ENCODE measurements at regions not wholly inside any gene's neighbourhood (a gene's known extent, or its start where the extent isn't known, plus 50 kb on each side); places are given as distances from the start of the nearest gene placed in this dataset.

- TF ChIP-seq ZBTB40 (IDR thresholded peaks at IDR 0.05; ENCODE audit: borderline replicate concordance) (no peak), NR2F1 (conservative IDR thresholded peaks at IDR 0.05) (peak; percentile 69), RCOR1 (conservative IDR thresholded peaks at IDR 0.05; ENCODE audit: low read depth, low read length) (no peak), TCF12 (IDR thresholded peaks at IDR 0.05; ENCODE audit: low read depth, low read length) (peak; percentile 61; the same call in 1 of the 2 replicates), SMAD5 (IDR thresholded peaks at IDR 0.05; ENCODE audit: low read depth) (no peak), ATF7 (IDR thresholded peaks at IDR 0.05; ENCODE audit: low read depth) (peak; percentile 59; the same call in 1 of the 2 replicates), NFIC (IDR thresholded peaks at IDR 0.05; ENCODE audit: low read depth, low read length) (0 out of 2 replicates have a peak, but pooled peaks have one; percentile 29), TCF7 (IDR thresholded peaks at IDR 0.05; ENCODE audit: borderline replicate concordance) (peak; percentile 62; the same call in 1 of the 2 replicates), E4F1 (IDR thresholded peaks at IDR 0.05; ENCODE audit: borderline replicate concordance, partially characterized antibody) (no peak), ZBTB33 (IDR thresholded peaks at IDR 0.05) (no peak), MYC (IDR thresholded peaks at IDR 0.05; ENCODE audit: insufficient read depth, insufficient read length, insufficient replicate concordance, low read length, severe bottlenecking) (no peak), TCF3 (IDR thresholded peaks at IDR 0.05; ENCODE audit: borderline replicate concordance, insufficient read depth, low read depth, low read length) (0 out of 2 replicates have a peak, but pooled peaks have one; percentile 42), ZBTB4 (CRISPR knock-in tag; IDR thresholded peaks at IDR 0.05) (no peak), BHLHE40 (IDR thresholded peaks at IDR 0.05; ENCODE audit: borderline replicate concordance in 1 of 2, low read depth in 2 of 2, low read length in 1 of 2) (peak; percentile 21 to 69; a peak in 2 of 4 replicates)
Measured at GRCh38 chr2:80830891-80831290, 526.3 kb upstream of the LRRTM1 start (continued).
